DOHH2 (cell line): ENCODE measurements at regions not wholly inside any gene's neighbourhood (a gene's known extent, or its start where the extent isn't known, plus 50 kb on each side); places are given as distances from the start of the nearest gene placed in this dataset.

Experiments used
- H3F3A ChIP-seq: fragments of 200-600 bp; sonication (generic), shearing (Covaris generic); 2 replicates; pipeline ENCODE4 v1.6.0; 2016; ENCODE audit warnings: antibody characterized with exemption, mild to moderate bottlenecking; ENCODE audit not compliant: control insufficient read depth, insufficient read depth
- H3K27ac ChIP-seq: fragments of 200-600 bp; sonication (generic); 2 replicates; pipeline ENCODE4 v1.5.1; 2014; ENCODE audit warnings: low read depth, mild to moderate bottlenecking, low read length, moderate library complexity
- H3K27me3 ChIP-seq: fragments of 200-600 bp; sonication (generic); 2 replicates; pipeline ENCODE4 v1.6.1; 2014; ENCODE audit warnings: mild to moderate bottlenecking, low read length, mixed read lengths; ENCODE audit not compliant: control insufficient read depth
- H3K36me3 ChIP-seq: fragments of 200-600 bp; sonication (generic); 2 replicates; pipeline ENCODE4 v1.6.1; 2014; ENCODE audit warnings: mild to moderate bottlenecking, low read length, moderate library complexity, mixed read lengths; ENCODE audit not compliant: control insufficient read depth
- H3K4me1 ChIP-seq: fragments of 200-600 bp; sonication (generic); 2 replicates; pipeline ENCODE4 v1.6.1; 2014; ENCODE audit warnings: mild to moderate bottlenecking, low read length, mixed read lengths; ENCODE audit not compliant: control insufficient read depth
- H3K4me2 ChIP-seq: fragments of 200-600 bp; sonication (generic); 2 replicates; pipeline ENCODE4 v1.6.0; 2014; ENCODE audit warnings: mild to moderate bottlenecking, low read length, moderate library complexity
- H3K4me3 ChIP-seq: fragments of 200-600 bp; sonication (generic); 2 replicates; pipeline ENCODE4 v1.5.1; 2014; ENCODE audit warnings: mild to moderate bottlenecking, low read length, mixed read lengths
- H3K79me2 ChIP-seq: fragments of 200-600 bp; sonication (generic); 2 replicates; pipeline ENCODE4 v1.6.1; 2014; ENCODE audit warnings: mild to moderate bottlenecking, low read length, mixed read lengths; ENCODE audit not compliant: control insufficient read depth
- H3K9me2 ChIP-seq: fragments of 200-600 bp; sonication (generic); replicated peaks from 2 replicates; pipeline ENCODE4 v1.6.1; 2014; ENCODE audit warnings: mild to moderate bottlenecking, low read length, mixed read lengths; ENCODE audit not compliant: control insufficient read depth
- H3K9me3 ChIP-seq: fragments of 200-600 bp; sonication (generic); 2 replicates; pipeline ENCODE4 v1.6.1; 2014; ENCODE audit warnings: antibody characterized with exemption, low read length, mixed read lengths; ENCODE audit not compliant: control insufficient read depth, insufficient read depth
- H4K20me1 ChIP-seq: fragments of 200-600 bp; sonication (generic); 2 replicates; pipeline ENCODE4 v1.6.0; 2014; ENCODE audit warnings: low read depth, mild to moderate bottlenecking, antibody characterized with exemption, low read length, moderate library complexity; ENCODE audit not compliant: control insufficient read depth, insufficient read depth
- CTCF ChIP-seq: fragments of 200-600 bp; sonication (generic); IDR thresholded peaks from one replicate; pipeline ENCODE4 v1.5.1; 2014; ENCODE audit warnings: antibody characterized with exemption, mild to moderate bottlenecking, low read depth, low read length; ENCODE audit not compliant: poor library complexity, severe bottlenecking
- EZH2phosphoT487 ChIP-seq: fragments of 200-600 bp; sonication (generic); IDR thresholded peaks from 2 replicates; pipeline ENCODE4 v1.6.1; 2017; ENCODE audit warnings: borderline replicate concordance, mild to moderate bottlenecking, antibody characterized with exemption, low read length, moderate library complexity, mixed read lengths

GRCh38 chr10:92751827-92752226 lies 62.1 kb downstream of the HHEX start:
- Histone ChIP-seq H3K36me3 (no peaks in the 10 kb centered on the region), H3K9me3 (no peaks in the 10 kb centered on the region), H4K20me1 (no peaks in the 10 kb centered on the region), H3K9me2 (no peaks in the 10 kb centered on the region), H3F3A (peaks cover 12% of the 10 kb centered on the region), H3K79me2 (no peaks in the 10 kb centered on the region), H3K4me1 (peaks cover 46% of the 10 kb centered on the region), H3K27me3 (peaks cover 2% of the 10 kb centered on the region; the same call in 1 of the 2 replicates), H3K4me2 (no peak overlapping the region), H3K27ac (no peak overlapping the region), H3K4me3 (no peak overlapping the region)
- TF ChIP-seq EZH2phosphoT487 (no peak), CTCF (no peak)

GRCh38 chr10:92753865-92754264 lies 64.1 kb downstream of the HHEX start:
- H3K4me3 ChIP-seq, result no peak overlapping the region
- no peak for TF ChIP-seq EZH2phosphoT487
- TF ChIP-seq CTCF, result no peak
- no peaks in the 10 kb centered on the region for H4K20me1 ChIP-seq
- H3K9me3 ChIP-seq, result no peaks in the 10 kb centered on the region
- peaks cover 66% of the 10 kb centered on the region for H3K4me1 ChIP-seq
- H3K27ac ChIP-seq, result no peak overlapping the region
- no peak overlapping the region for H3K4me2 ChIP-seq
- no peaks in the 10 kb centered on the region for H3K79me2 ChIP-seq
- H3K27me3 ChIP-seq, result peaks cover 2% of the 10 kb centered on the region; the same call in 1 of the 2 replicates
- H3K9me2 ChIP-seq, result no peaks in the 10 kb centered on the region
- peaks cover 31% of the 10 kb centered on the region for H3F3A ChIP-seq
- H3K36me3 ChIP-seq, result no peaks in the 10 kb centered on the region

GRCh38 chr10:92755725-92756124 lies 66.0 kb downstream of the HHEX start:
- Histone ChIP-seq H3K4me1 (peaks cover 82% of the 10 kb centered on the region), H3K27ac (peak overlapping the region; percentile 96)
- TF ChIP-seq CTCF, result no peak
- TF ChIP-seq EZH2phosphoT487, result no peak

More at GRCh38 chr10:92755725-92756124, 66.0 kb downstream of the HHEX start:
- Histone ChIP-seq H3K9me3 (no peaks in the 10 kb centered on the region), H3K27me3 (no peaks in the 10 kb centered on the region; the same call in 1 of the 2 replicates), H3F3A (peaks cover 31% of the 10 kb centered on the region), H3K36me3 (no peaks in the 10 kb centered on the region), H3K4me2 (peak overlapping the region; percentile 91), H3K9me2 (no peaks in the 10 kb centered on the region), H4K20me1 (no peaks in the 10 kb centered on the region), H3K79me2 (no peaks in the 10 kb centered on the region), H3K4me3 (peak overlapping the region; percentile 52)
